ENCODE measurements at regions not wholly inside any gene's neighbourhood (a gene's known extent, or its start where the extent isn't known, plus 50 kb on each side); places are given as distances from the start of the nearest gene placed in this dataset.

DNA sequence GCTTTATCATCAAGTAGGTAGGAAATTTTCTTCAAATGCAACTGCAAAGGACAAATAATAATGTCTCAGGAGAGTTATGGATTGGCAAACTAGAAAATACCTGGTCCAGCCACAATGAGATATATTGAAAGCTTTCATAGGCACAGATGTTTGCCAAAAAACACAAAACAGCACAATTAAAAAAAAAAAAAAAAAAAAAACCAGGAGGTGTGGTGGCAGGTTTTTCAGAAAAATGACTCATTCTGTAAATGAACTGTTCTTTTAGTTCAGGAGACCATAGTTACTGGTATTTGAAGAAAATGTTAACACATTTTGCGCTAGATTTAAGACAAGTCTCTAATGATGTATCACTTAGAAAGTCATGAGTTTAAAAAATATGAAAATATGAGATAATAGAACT, 55.0 kb upstream of the JCAD start:
- no peaks in the 10 kb centered on the region for H3K9me3 ChIP-seq (ENCODE audit: control insufficient read depth, low read depth, low read length)
- H2BK120ac ChIP-seq (ENCODE audit: low read depth, low read length, poor library complexity, severe bottlenecking) = no peak overlapping the region
- TF ChIP-seq, protein P1, sequence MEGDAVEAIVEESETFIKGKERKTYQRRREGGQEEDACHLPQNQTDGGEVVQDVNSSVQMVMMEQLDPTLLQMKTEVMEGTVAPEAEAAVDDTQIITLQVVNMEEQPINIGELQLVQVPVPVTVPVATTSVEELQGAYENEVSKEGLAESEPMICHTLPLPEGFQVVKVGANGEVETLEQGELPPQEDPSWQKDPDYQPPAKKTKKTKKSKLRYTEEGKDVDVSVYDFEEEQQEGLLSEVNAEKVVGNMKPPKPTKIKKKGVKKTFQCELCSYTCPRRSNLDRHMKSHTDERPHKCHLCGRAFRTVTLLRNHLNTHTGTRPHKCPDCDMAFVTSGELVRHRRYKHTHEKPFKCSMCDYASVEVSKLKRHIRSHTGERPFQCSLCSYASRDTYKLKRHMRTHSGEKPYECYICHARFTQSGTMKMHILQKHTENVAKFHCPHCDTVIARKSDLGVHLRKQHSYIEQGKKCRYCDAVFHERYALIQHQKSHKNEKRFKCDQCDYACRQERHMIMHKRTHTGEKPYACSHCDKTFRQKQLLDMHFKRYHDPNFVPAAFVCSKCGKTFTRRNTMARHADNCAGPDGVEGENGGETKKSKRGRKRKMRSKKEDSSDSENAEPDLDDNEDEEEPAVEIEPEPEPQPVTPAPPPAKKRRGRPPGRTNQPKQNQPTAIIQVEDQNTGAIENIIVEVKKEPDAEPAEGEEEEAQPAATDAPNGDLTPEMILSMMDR (conservative IDR thresholded peaks at IDR 0.05) = no peak
- no peak overlapping the region for H4K8ac ChIP-seq (replicated peaks; ENCODE audit: insufficient read length, low read depth, low read length)
- H3K27ac ChIP-seq (ENCODE audit: insufficient read length, low read depth, low read length) = no peak overlapping the region
- no peak overlapping the region for H3K9ac ChIP-seq (ENCODE audit: extremely low read depth, insufficient read length, low read length)
- no peak for DNase-seq
- no peak overlapping the region for H3K4ac ChIP-seq (ENCODE audit: low read depth, low read length)
- Mint-ChIP-seq H3K9me3 (no peaks in the 10 kb centered on the region), H3K36me3 (ENCODE audit: insufficient read depth in 1 of 3, low read depth in 3 of 3) (no peaks in the 10 kb centered on the region), H3K4me1 (peaks cover 9 to 19% of the 10 kb centered on the region in 2 experiments), H3K27me3 (ENCODE audit: low read depth) (no peaks in the 10 kb centered on the region; the same call in 1 of the 2 replicates), H3K27ac (no peak overlapping the region), H3K4me3 (no peak overlapping the region)
- no peak overlapping the region for H3K18ac ChIP-seq (ENCODE audit: insufficient read length, low read depth, low read length)
- no peak overlapping the region for H3K56ac ChIP-seq (ENCODE audit: insufficient read length, low read depth, low read length)
- no peak overlapping the region for H3K14ac ChIP-seq (ENCODE audit: insufficient read depth, low read length)
- H3T11ph ChIP-seq (ENCODE audit: low read length) = no peak overlapping the region
- H4K20me1 ChIP-seq (ENCODE audit: control insufficient read depth, insufficient read depth, insufficient read length) = no peaks in the 10 kb centered on the region
- H3K79me2 ChIP-seq (ENCODE audit: insufficient read depth, low read length) = no peaks in the 10 kb centered on the region
- no peak overlapping the region for H4K91ac ChIP-seq (ENCODE audit: insufficient read length, low read depth, low read length)
- no peak overlapping the region for H3K4me2 ChIP-seq (ENCODE audit: insufficient read depth, insufficient read length, low read length)
- H3K4me1 ChIP-seq (ENCODE audit: insufficient read depth, low read length) = no peaks in the 10 kb centered on the region
- H3K79me1 ChIP-seq (ENCODE audit: insufficient read depth, low read depth, low read length, poor library complexity, severe bottlenecking) = no peaks in the 10 kb centered on the region
- H3K27me3 ChIP-seq (ENCODE audit: insufficient read depth, low read length) = no peaks in the 10 kb centered on the region
- H2AK5ac ChIP-seq (ENCODE audit: insufficient read length, low read length) = no peak overlapping the region
- no peak overlapping the region for H2BK15ac ChIP-seq (ENCODE audit: low read depth, low read length)
- WGBS (ENCODE audit: extremely low coverage, insufficient read length, low lambda C conversion rate) = no CpG with 5 or more reads among the region's 1 CpG
- no peaks in the 10 kb centered on the region for H3K23me2 ChIP-seq (ENCODE audit: insufficient read length, low read depth, low read length, poor library complexity, severe bottlenecking)
- no peak overlapping the region for H2BK5ac ChIP-seq (ENCODE audit: insufficient read length, low read length)
- no peak overlapping the region for H2BK12ac ChIP-seq (ENCODE audit: insufficient read length, low read depth, low read length)
- H4K5ac ChIP-seq (ENCODE audit: insufficient read length, low read depth, low read length) = no peak overlapping the region
- no peak overlapping the region for H2BK20ac ChIP-seq (ENCODE audit: low read depth, low read length, poor library complexity, severe bottlenecking)
- no peak overlapping the region for H3K23ac ChIP-seq (ENCODE audit: insufficient read length, low read depth, low read length)
- no peak overlapping the region for H2AFZ ChIP-seq (ENCODE audit: low read length)
